ENCODE measurements at regions not wholly inside any gene's neighbourhood (a gene's known extent, or its start where the extent isn't known, plus 50 kb on each side); places are given as distances from the start of the nearest gene placed in this dataset.

DNA sequence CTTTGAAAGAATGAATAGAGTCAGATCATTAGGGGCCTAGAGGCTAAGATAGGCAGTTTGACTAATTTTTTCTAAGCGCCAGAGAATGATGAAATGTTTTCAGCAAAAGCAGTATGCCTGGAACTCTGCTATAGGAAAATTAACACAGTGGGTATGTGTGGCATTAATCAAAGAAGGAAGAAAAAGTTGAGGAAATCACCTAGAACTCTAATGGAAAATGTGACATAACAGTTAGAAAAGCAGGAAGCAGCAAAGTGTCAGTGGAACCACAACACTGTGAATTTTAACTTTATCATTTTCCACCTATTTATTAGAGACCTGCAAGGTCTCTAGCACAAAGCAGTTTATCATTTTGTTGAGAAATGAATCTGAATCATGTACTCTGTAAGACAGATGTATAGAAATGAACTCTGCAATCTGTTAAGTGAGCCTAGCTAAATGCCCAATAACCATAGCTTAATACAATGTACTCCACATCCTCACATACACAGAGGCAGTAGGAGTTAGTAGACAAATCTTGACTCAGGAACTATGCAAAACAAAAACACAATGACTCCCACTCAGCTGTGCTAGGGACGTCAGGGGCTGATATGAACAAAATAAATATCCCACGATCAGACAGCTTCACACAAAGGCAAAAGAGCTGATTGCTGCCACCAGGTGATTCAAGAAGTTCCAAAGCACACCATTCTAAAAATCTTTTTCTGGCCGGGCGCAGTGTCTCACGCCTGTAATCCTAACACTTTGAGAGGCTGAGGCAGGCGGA, 500.7 kb upstream of the NFIA start:
- TF ChIP-seq, protein P1, sequence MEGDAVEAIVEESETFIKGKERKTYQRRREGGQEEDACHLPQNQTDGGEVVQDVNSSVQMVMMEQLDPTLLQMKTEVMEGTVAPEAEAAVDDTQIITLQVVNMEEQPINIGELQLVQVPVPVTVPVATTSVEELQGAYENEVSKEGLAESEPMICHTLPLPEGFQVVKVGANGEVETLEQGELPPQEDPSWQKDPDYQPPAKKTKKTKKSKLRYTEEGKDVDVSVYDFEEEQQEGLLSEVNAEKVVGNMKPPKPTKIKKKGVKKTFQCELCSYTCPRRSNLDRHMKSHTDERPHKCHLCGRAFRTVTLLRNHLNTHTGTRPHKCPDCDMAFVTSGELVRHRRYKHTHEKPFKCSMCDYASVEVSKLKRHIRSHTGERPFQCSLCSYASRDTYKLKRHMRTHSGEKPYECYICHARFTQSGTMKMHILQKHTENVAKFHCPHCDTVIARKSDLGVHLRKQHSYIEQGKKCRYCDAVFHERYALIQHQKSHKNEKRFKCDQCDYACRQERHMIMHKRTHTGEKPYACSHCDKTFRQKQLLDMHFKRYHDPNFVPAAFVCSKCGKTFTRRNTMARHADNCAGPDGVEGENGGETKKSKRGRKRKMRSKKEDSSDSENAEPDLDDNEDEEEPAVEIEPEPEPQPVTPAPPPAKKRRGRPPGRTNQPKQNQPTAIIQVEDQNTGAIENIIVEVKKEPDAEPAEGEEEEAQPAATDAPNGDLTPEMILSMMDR (IDR thresholded peaks at IDR 0.05) = no peak
- no peaks in the 10 kb centered on the region for H3K36me3 ChIP-seq (ENCODE audit: insufficient read depth in 1 of 2, low read depth in 1 of 2)
- H3K4me3 ChIP-seq = no peak overlapping the region
- no peaks in the 10 kb centered on the region for H3K27me3 ChIP-seq (ENCODE audit: insufficient read depth in 3 of 3, low read length in 2 of 3)
- no peak overlapping the region for H3K27ac ChIP-seq
- DNase-seq (no peak), ATAC-seq (no peak)
- whole genome bisulfite sequencing, 3 donors = 86 to 90% (median 89%) methylated on average over 7 of the region's 7 CpGs
- intact Hi-C loops (cut with DNase I) = no loop called here
- peaks cover 4% of the 10 kb centered on the region for H3K9me3 ChIP-seq
- no peaks in the 10 kb centered on the region for H3K4me1 ChIP-seq

DNA sequence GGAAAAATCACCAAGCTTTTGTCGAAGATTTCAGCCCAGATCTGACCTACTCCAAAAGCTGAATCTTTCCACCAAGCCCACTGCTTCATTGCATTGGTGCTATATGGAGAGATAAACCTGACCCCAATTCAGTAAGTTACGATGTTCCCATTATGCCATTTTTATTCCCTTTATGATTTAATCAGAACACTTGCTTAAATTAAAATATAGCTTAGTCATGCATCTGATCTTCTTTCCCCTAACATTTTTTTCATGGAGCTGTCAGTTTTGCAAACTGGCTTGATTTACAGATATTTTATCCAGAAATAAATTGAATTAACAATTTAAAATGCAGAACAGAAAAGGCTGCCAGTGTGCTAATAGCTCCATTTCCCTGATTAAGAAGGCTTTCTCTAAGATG, 503.5 kb upstream of the C1orf87 start:
- intact Hi-C loops (cut with DNase I) = no loop called here
- no peak for DNase-seq
- no peak for ATAC-seq
- Histone ChIP-seq H3K4me1 (peaks cover 9% of the 10 kb centered on the region), H3K27me3 (ENCODE audit: insufficient read depth in 3 of 3, low read length in 2 of 3) (no peaks in the 10 kb centered on the region), H3K9me3 (no peaks in the 10 kb centered on the region), H3K27ac (no peak overlapping the region), H3K4me3 (no peak overlapping the region), H3K36me3 (ENCODE audit: insufficient read depth in 1 of 2, low read depth in 1 of 2) (no peaks in the 10 kb centered on the region)
- 87 to 88% (median 88%) methylated on average over 2 of the region's 2 CpGs for WGBS, 3 donors
- TF ChIP-seq, protein P1 (IDR thresholded peaks at IDR 0.05) = no peak

DNA sequence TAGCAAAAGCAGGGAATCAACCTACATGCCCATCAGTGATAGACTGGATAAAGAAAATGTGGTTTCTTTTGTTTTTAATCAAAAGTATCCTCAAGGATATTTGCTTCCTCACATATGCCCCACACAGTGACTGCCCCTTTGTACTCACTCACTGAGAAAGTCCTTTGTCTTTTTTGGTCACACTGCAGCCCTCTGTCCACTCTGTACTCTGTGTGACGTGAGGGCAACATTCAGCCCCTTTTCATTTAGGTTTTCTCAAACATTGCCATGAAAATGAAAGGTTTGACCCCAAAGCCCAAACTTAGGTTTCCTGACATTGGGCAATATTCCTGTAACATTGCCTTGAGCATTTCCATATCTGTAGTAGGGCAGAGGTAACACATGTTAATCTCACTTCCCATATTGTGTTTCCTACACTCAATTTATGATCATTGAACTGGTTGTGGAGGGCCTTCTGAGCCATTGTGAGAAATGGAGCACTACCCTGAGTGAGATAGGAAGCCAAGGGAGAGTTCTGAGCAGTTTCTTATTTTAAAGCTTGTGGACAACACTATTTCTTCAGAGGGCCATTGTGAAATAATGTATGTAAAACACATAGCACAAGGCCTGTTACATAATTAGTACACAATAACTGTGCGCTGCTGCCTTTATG, 501.9 kb upstream of the C1orf87 start:
- intact Hi-C loops (cut with DNase I) = no loop called here
- H3K9me3 ChIP-seq = no peaks in the 10 kb centered on the region

DNA sequence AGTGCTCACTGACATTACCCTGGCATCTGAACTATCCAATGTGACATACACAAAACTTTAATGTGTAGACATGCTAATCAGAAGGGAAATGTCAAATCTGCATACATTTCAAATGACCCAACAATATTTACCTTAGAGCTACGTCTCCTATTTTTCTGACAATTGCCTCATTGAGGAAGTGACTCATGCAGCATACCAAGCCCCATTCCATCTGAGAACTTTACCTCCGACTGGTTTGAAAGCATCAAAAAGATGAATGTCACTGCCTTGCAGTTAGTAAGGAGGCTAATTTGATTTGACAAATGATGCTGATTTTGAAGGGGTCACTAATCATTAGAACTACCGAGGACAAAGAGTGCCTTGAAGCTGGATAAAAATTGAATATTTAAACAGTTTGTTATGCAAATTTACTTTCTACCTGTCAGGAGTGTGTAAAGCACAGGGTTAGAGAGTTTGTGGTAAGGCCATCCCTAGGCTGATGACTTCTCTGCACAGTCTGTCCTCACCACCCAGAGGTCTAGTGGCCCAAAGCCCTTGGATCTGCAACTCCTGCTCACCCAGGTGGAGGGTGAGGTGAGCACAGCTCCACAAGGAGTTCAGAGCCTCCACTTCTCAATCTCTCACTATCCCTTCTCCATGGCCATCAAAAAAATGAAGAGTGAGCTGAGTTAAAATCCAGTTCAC, 500.3 kb upstream of the C1orf87 start:
- TF ChIP-seq, protein P1 (IDR thresholded peaks at IDR 0.05) = no peak
- intact Hi-C loops (cut with DNase I) = no loop called here
- ATAC-seq = no peak
- H3K36me3 ChIP-seq (ENCODE audit: insufficient read depth in 1 of 2, low read depth in 1 of 2) = no peaks in the 10 kb centered on the region
- 66 to 76% (median 73%) methylated on average over 3 of the region's 3 CpGs for WGBS, 3 donors
- no peak for DNase-seq
- H3K27me3 ChIP-seq (ENCODE audit: insufficient read depth in 3 of 3, low read length in 2 of 3) = no peaks in the 10 kb centered on the region
- H3K4me1 ChIP-seq = peaks cover 9% of the 10 kb centered on the region
- H3K9me3 ChIP-seq = no peaks in the 10 kb centered on the region
- no peak overlapping the region for H3K4me3 ChIP-seq
- H3K27ac ChIP-seq = no peak overlapping the region

More for the DNA sequence above, 501.9 kb upstream of the C1orf87 start:
- TF ChIP-seq, protein P1 (IDR thresholded peaks at IDR 0.05) = no peak
- 83 to 96% (median 86%) methylated on average over 2 of the region's 2 CpGs for WGBS, 3 donors
- Histone ChIP-seq H3K27ac (no peak overlapping the region), H3K4me1 (peaks cover 9% of the 10 kb centered on the region), H3K27me3 (ENCODE audit: insufficient read depth in 3 of 3, low read length in 2 of 3) (no peaks in the 10 kb centered on the region), H3K4me3 (no peak overlapping the region), H3K36me3 (ENCODE audit: insufficient read depth in 1 of 2, low read depth in 1 of 2) (no peaks in the 10 kb centered on the region)
- no peak for ATAC-seq
- no peak for DNase-seq

All from psoas muscle (tissue), 7 donors.